ENCODE measurements at regions not wholly inside any gene's neighbourhood (a gene's known extent, or its start where the extent isn't known, plus 50 kb on each side); places are given as distances from the start of the nearest gene placed in this dataset.

GRCh38 chr1:239811211-239811885 lies 280.3 kb upstream of the FMN2 start:
- Histone ChIP-seq H3K36me3 (no peaks in the 10 kb centered on the region), H3K9me3 (no peaks in the 10 kb centered on the region), H3K4me3 (no peak overlapping the region), H3K27ac (no peak overlapping the region), H3K4me1 (peaks cover 0 to 8% (median 5%) of the 10 kb centered on the region in 4 donors), H3K27me3 (no peaks in the 10 kb centered on the region)
- TF ChIP-seq POLR2A (IDR thresholded peaks at IDR 0.05) = no peak
- TF ChIP-seq CTCF (IDR thresholded peaks at IDR 0.05) = no peak
- TF ChIP-seq POLR2AphosphoS5 (IDR thresholded peaks at IDR 0.05) = no peak
- no peak for TF ChIP-seq EP300 (IDR thresholded peaks at IDR 0.05)
- no peak for DNase-seq
- WGBS, 2 donors = 66 to 76% methylated on average over 7 of the region's 7 CpGs
- no peak for ATAC-seq (ENCODE audit: low FRiP score in 2 of 2)

DNA sequence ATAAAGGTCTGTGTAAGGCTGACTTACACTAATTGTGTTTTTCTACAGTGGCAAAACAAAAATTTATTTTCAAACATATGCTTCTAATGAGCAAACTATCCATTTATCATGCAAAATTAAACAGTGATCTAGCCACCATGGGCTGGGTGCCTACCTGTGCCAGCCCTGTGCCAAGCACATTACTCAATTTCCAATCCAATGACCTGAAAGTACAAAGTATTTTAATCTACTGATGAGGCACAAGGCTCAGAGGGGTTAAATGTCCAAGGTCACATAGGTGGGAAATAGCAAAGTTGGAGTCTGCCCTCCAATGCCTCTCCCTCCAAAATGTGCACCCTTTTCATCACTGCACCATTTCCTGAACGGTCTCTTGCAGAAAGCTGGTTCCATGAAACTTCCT lies 279.1 kb upstream of the FMN2 start:
- H3K27ac ChIP-seq = no peak overlapping the region
- H3K4me1 ChIP-seq = peaks cover 0 to 15% (median 9%) of the 10 kb centered on the region in 4 donors
- 70 to 91% methylated on average over 1 of the region's 1 CpG for WGBS, 2 donors
- ATAC-seq (ENCODE audit: low FRiP score in 2 of 2) (no peak), DNase-seq (no peak)
- H3K4me3 ChIP-seq = no peak overlapping the region
- no peaks in the 10 kb centered on the region for H3K9me3 ChIP-seq
- no peaks in the 10 kb centered on the region for H3K36me3 ChIP-seq
- no peaks in the 10 kb centered on the region for H3K27me3 ChIP-seq
- TF ChIP-seq CTCF (IDR thresholded peaks at IDR 0.05) (no peak), POLR2AphosphoS5 (IDR thresholded peaks at IDR 0.05) (no peak), EP300 (IDR thresholded peaks at IDR 0.05) (no peak), POLR2A (IDR thresholded peaks at IDR 0.05) (no peak)

DNA sequence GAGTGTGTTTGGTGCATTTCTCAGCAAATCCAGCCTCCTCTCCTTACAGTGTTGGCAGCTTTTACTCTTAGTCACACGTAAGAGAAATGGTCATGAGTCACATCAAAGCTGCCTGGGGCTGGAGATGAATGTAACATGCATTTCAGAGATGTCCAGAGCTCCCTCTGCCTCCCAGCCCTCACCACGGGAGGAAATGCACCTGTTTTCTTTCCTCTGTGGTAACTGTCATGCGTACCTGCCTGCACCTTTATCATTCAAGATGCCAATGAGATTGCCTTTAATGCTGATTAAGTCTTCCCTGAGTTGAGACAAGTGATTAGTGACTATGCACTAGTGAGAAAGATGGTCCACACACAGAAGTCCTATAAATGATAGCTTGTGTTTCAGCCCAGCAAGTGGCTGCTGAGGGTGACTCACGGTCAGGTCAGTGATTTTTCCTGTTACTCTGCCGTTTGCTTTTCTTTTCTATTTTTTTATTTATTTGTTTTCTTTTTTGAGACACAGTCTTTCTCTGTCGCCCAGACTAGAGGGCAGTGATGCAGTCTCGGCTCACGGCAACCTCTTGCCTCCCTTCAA lies 277.3 kb upstream of the FMN2 start:
- H3K4me1 ChIP-seq = peaks cover 0 to 15% (median 9%) of the 10 kb centered on the region in 4 donors
- no peaks in the 10 kb centered on the region for H3K9me3 ChIP-seq
- no peak for TF ChIP-seq EP300 (IDR thresholded peaks at IDR 0.05)
- no peak for TF ChIP-seq POLR2AphosphoS5 (IDR thresholded peaks at IDR 0.05)
- no peak for TF ChIP-seq POLR2A (IDR thresholded peaks at IDR 0.05)
- no peak for TF ChIP-seq CTCF (IDR thresholded peaks at IDR 0.05)
- no peak overlapping the region for H3K4me3 ChIP-seq
- no peak overlapping the region for H3K27ac ChIP-seq
- WGBS, 2 donors = 48% methylated on average over 8 of the region's 8 CpGs
- no peak for DNase-seq
- peak in 1 of 2 donors; percentile 72 for ATAC-seq (ENCODE audit: low FRiP score in 2 of 2)
- H3K36me3 ChIP-seq = no peaks in the 10 kb centered on the region
- no peaks in the 10 kb centered on the region for H3K27me3 ChIP-seq

- ATAC-seq (ENCODE audit: low FRiP score in 2 of 2) (no peak), DNase-seq (no peak)
- Histone ChIP-seq H3K36me3 (no peaks in the 10 kb centered on the region), H3K9me3 (no peaks in the 10 kb centered on the region), H3K27me3 (no peaks in the 10 kb centered on the region), H3K4me1 (peaks cover 0 to 15% (median 9%) of the 10 kb centered on the region in 4 donors), H3K27ac (no peak overlapping the region), H3K4me3 (no peak overlapping the region)
- WGBS, 2 donors = 90 to 91% methylated on average over 4 of the region's 4 CpGs
- TF ChIP-seq EP300 (IDR thresholded peaks at IDR 0.05) (no peak), CTCF (IDR thresholded peaks at IDR 0.05) (no peak), POLR2AphosphoS5 (IDR thresholded peaks at IDR 0.05) (no peak), POLR2A (IDR thresholded peaks at IDR 0.05) (no peak)
Measured at GRCh38 chr1:239815074-239815473, 276.6 kb upstream of the FMN2 start.
